T-helper 17 cell (primary cell): ENCODE measurements at regions not wholly inside any gene's neighbourhood (a gene's known extent, or its start where the extent isn't known, plus 50 kb on each side); places are given as distances from the start of the nearest gene placed in this dataset.
"Not testable (repeated sequence)": the region's sequence is repeated elsewhere in the genome, so short reads cannot be mapped to it uniquely, and the experiment has no call there.

Source experiments
- ATAC-seq: fragments of 150-1000 bp; cut with Tn5 transposase; 2 replicates; pipeline ENCODE4 v1.10.0; 2021; ENCODE audit warnings: mild to moderate bottlenecking, moderate library complexity
- DNase-seq, 3 donors: peaks; one replicate each; pipeline versions ENCODE4 v3.0.0 to v3.0.0-alpha.2; 2020 to 2021
- H3K9me3 ChIP-seq: one replicate; pipeline ENCODE4 v1.7.0; 2013; ENCODE audit warnings: low read length, mild to moderate bottlenecking; ENCODE audit not compliant: control insufficient read depth, poor library complexity, severe bottlenecking
- H3K27ac Mint-ChIP-seq: one replicate; pipeline ENCODE4 v1.8.0; 2022; ENCODE audit warnings: mild to moderate bottlenecking, moderate library complexity, mixed read lengths
- H3K27me3 Mint-ChIP-seq: one replicate; pipeline ENCODE4 v1.8.0; 2022; ENCODE audit warnings: mixed read lengths
- H3K36me3 Mint-ChIP-seq: one replicate; pipeline ENCODE4 v1.8.0; 2022; ENCODE audit warnings: low read depth, mixed read lengths
- H3K4me1 Mint-ChIP-seq: one replicate; pipeline ENCODE4 v1.8.0; 2022; ENCODE audit warnings: mild to moderate bottlenecking, mixed read lengths
- H3K4me3 Mint-ChIP-seq: one replicate; pipeline ENCODE4 v1.8.0; 2022; ENCODE audit warnings: mild to moderate bottlenecking, moderate library complexity, mixed read lengths

- not testable (repeated sequence) for H3K9me3 ChIP-seq, DNase-seq, H3K4me1 Mint-ChIP-seq, H3K4me3 Mint-ChIP-seq, H3K27me3 Mint-ChIP-seq, H3K27ac Mint-ChIP-seq, ATAC-seq, H3K36me3 Mint-ChIP-seq
Observed at GRCh38 chr11:38116616-38117015, 1518.6 kb upstream of the RAG2 start.

DNA sequence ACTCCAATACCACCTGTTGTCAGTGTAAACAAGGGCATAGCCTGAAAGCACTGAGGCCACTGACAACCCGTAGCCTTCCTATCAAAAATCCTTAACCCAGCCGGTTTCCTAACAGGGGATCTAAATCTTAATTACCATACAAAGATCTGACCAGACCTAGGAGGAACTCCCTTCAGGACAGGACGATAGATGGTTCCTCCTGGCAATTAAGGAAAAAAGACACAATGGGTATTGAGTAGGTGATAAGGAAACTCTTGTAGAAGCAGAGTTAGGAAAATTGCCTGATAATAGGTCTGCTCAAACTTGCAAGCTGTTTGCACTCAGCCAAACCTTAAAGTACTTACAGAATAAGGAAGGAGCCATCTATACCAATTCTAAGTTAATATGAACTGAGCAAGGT lies 1517.3 kb upstream of the RAG2 start:
- not testable (repeated sequence) for H3K9me3 ChIP-seq, H3K27ac Mint-ChIP-seq, H3K36me3 Mint-ChIP-seq, ATAC-seq, H3K27me3 Mint-ChIP-seq, H3K4me3 Mint-ChIP-seq, DNase-seq, H3K4me1 Mint-ChIP-seq

DNA sequence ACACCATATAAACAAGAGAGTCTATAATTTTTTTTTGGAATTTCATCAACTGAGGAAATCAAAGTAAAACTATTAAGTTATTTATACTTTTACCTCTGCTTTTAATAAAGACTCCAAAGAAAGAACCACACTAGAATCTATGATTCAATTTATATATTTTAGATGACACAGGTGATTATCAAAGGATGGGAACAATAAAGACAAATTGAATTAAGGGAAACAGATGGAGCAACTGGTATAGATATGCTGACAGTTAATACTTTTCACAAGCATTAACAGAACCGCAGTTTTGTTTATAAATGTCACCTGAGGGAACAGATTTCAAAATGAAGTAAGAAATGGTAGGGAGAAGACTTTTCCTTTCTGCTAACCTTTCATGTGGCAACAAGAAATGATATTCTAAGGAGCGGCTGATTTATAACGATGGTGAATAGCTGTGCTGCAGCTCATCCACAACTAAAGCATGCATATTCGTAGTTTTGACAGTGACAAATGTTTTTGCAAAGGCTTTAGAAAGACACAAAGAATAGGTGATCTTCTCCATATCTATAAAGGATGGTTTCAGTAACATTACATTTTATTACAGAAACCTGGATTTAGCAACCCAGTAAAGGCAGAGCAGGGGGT lies 1502.9 kb upstream of the RAG2 start:
- ATAC-seq = no peak
- no peak overlapping the region for H3K4me3 Mint-ChIP-seq
- H3K27me3 Mint-ChIP-seq = no peaks in the 10 kb centered on the region
- no peaks in the 10 kb centered on the region for H3K4me1 Mint-ChIP-seq
- no peaks in the 10 kb centered on the region for H3K9me3 ChIP-seq
- DNase-seq = no peak
- no peaks in the 10 kb centered on the region for H3K36me3 Mint-ChIP-seq
- H3K27ac Mint-ChIP-seq = no peak overlapping the region

GRCh38 chr11:38095268-38095667 lies 1497.2 kb upstream of the RAG2 start:
- no peaks in the 10 kb centered on the region for H3K27me3 Mint-ChIP-seq
- H3K9me3 ChIP-seq = no peaks in the 10 kb centered on the region
- no peaks in the 10 kb centered on the region for H3K36me3 Mint-ChIP-seq
- no peak overlapping the region for H3K27ac Mint-ChIP-seq
- DNase-seq = no peak
- H3K4me1 Mint-ChIP-seq = no peaks in the 10 kb centered on the region
- no peak overlapping the region for H3K4me3 Mint-ChIP-seq
- no peak for ATAC-seq

DNA sequence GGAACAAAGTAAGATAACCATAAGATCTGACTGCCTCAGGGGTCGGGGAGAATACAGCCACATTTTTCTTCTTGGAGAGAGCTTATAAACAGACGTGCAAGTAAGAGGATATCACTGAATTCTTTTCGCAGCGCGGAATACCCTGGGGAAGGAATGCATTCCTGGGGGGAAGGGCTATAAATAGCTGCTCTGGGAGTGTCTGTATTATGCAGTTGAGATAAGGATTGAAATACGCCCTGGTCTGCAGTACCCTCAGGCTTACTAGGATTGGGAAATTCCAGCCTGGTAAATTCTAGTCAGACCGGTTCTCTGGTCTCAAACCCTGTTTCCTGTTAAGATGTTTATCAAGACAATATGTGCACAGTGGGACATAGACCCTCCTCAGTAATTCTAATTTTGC lies 1491.7 kb upstream of the RAG2 start:
- H3K4me3 Mint-ChIP-seq = no peak overlapping the region
- H3K27me3 Mint-ChIP-seq = no peaks in the 10 kb centered on the region
- ATAC-seq = no peak
- no peak for DNase-seq
- H3K27ac Mint-ChIP-seq = no peak overlapping the region
- no peaks in the 10 kb centered on the region for H3K9me3 ChIP-seq
- H3K4me1 Mint-ChIP-seq = no peaks in the 10 kb centered on the region
- H3K36me3 Mint-ChIP-seq = no peaks in the 10 kb centered on the region

GRCh38 chr11:38060920-38061319 lies 1462.9 kb upstream of the RAG2 start:
- no peaks in the 10 kb centered on the region for H3K27me3 Mint-ChIP-seq
- no peaks in the 10 kb centered on the region for H3K9me3 ChIP-seq
- DNase-seq (no peak), ATAC-seq (no peak)
- H3K4me1 Mint-ChIP-seq = no peaks in the 10 kb centered on the region
- no peaks in the 10 kb centered on the region for H3K36me3 Mint-ChIP-seq
- no peak overlapping the region for H3K4me3 Mint-ChIP-seq
- no peak overlapping the region for H3K27ac Mint-ChIP-seq

- Mint-ChIP-seq H3K4me1 (no peaks in the 10 kb centered on the region), H3K27ac (no peak overlapping the region), H3K4me3 (no peak overlapping the region), H3K27me3 (no peaks in the 10 kb centered on the region), H3K36me3 (no peaks in the 10 kb centered on the region)
- ATAC-seq = no peak
- no peak for DNase-seq
- no peaks in the 10 kb centered on the region for H3K9me3 ChIP-seq
Observed at GRCh38 chr11:38060136-38060535, 1462.1 kb upstream of the RAG2 start.

DNA sequence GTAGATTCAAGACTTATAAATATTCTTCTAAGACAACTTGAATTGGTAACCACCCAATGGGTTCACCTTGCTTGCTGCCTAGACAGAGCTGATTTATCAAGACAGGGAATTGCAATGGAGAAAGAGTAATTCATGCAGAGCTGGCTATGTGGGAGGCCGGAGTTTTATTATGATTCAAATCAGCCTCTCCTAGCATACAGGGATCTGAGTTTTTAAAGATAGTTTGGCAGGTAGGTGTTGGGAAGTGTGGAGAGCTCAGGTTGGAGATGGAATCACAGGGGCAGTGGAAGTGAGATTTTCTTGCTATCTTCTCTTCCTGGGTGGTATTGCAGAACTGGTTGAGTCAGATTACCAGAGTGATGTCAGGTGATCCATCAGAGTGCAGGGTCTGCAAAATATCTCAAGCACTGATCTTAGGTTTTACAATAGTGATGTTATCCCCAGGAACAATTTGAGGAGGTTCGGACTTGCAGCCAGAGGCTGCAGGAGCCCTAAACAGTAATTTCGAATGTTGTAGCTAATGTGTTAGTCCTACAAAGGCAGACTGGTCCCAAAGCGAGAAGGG lies 1448.6 kb upstream of the RAG2 start:
- DNase-seq (no peak), ATAC-seq (no peak)
- Mint-ChIP-seq H3K4me3 (no peak overlapping the region), H3K36me3 (no peaks in the 10 kb centered on the region), H3K4me1 (no peaks in the 10 kb centered on the region), H3K27me3 (no peaks in the 10 kb centered on the region), H3K27ac (no peak overlapping the region)
- H3K9me3 ChIP-seq = no peaks in the 10 kb centered on the region

- H3K36me3 Mint-ChIP-seq = no peaks in the 10 kb centered on the region
- H3K27ac Mint-ChIP-seq = no peak overlapping the region
- H3K4me3 Mint-ChIP-seq = no peak overlapping the region
- H3K9me3 ChIP-seq = no peaks in the 10 kb centered on the region
- ATAC-seq (no peak), DNase-seq (no peak)
- H3K4me1 Mint-ChIP-seq = no peaks in the 10 kb centered on the region
- H3K27me3 Mint-ChIP-seq = no peaks in the 10 kb centered on the region
Observed at GRCh38 chr11:38043060-38043459, 1445.0 kb upstream of the RAG2 start.

- Mint-ChIP-seq H3K27me3 (no peaks in the 10 kb centered on the region), H3K4me3 (no peak overlapping the region), H3K27ac (no peak overlapping the region), H3K4me1 (no peaks in the 10 kb centered on the region), H3K36me3 (no peaks in the 10 kb centered on the region)
- DNase-seq (no peak), ATAC-seq (no peak)
- H3K9me3 ChIP-seq = no peaks in the 10 kb centered on the region
Observed at GRCh38 chr11:38038777-38039176, 1440.7 kb upstream of the RAG2 start.

GRCh38 chr11:38019072-38019775 lies 1421.2 kb upstream of the RAG2 start:
- H3K9me3 ChIP-seq = no peaks in the 10 kb centered on the region
- DNase-seq (no peak), ATAC-seq (no peak)
- H3K4me3 Mint-ChIP-seq = no peak overlapping the region
- H3K27ac Mint-ChIP-seq = no peak overlapping the region
- H3K36me3 Mint-ChIP-seq = no peaks in the 10 kb centered on the region
- no peaks in the 10 kb centered on the region for H3K27me3 Mint-ChIP-seq
- no peaks in the 10 kb centered on the region for H3K4me1 Mint-ChIP-seq

GRCh38 chr11:38014405-38014804 lies 1416.4 kb upstream of the RAG2 start:
- H3K4me1 Mint-ChIP-seq = no peaks in the 10 kb centered on the region
- DNase-seq = no peak

GRCh38 chr11:38013157-38013556 lies 1415.1 kb upstream of the RAG2 start:
- no peak for ATAC-seq
- DNase-seq = no peak
- no peak overlapping the region for H3K4me3 Mint-ChIP-seq
- H3K4me1 Mint-ChIP-seq = no peaks in the 10 kb centered on the region
- no peaks in the 10 kb centered on the region for H3K27me3 Mint-ChIP-seq
- no peaks in the 10 kb centered on the region for H3K9me3 ChIP-seq
- no peak overlapping the region for H3K27ac Mint-ChIP-seq
- no peaks in the 10 kb centered on the region for H3K36me3 Mint-ChIP-seq

More at GRCh38 chr11:38014405-38014804, 1416.4 kb upstream of the RAG2 start:
- no peak for ATAC-seq
- Mint-ChIP-seq H3K4me3 (no peak overlapping the region), H3K27me3 (no peaks in the 10 kb centered on the region), H3K36me3 (no peaks in the 10 kb centered on the region), H3K27ac (no peak overlapping the region)
- H3K9me3 ChIP-seq = no peaks in the 10 kb centered on the region

DNA sequence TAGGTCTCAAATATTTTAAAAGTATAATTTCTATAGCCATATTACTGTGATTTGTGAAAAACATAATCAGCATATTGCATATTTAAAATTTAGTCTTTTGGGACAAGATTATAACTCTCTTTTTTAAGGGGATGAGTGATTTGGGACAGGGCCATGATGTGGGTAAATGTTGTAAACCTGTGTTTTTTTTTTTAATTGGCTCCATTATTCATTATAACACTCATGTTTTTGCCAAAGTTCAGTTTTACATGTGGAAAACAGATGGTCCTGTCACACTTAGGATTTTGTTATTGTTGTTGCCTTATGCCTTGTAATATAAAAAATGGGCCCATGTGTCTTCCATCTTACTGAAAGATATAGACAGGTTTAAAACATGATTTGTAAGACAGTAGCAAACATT lies 1413.5 kb upstream of the RAG2 start:
- no peak for ATAC-seq
- H3K4me3 Mint-ChIP-seq = no peak overlapping the region
- H3K4me1 Mint-ChIP-seq = no peaks in the 10 kb centered on the region
- H3K27me3 Mint-ChIP-seq = no peaks in the 10 kb centered on the region
- H3K27ac Mint-ChIP-seq = no peak overlapping the region
- H3K36me3 Mint-ChIP-seq = no peaks in the 10 kb centered on the region
- no peak for DNase-seq
- no peaks in the 10 kb centered on the region for H3K9me3 ChIP-seq
